Glutamatergic neuron (in vitro differentiated cells): ENCODE measurements at regions not wholly inside any gene's neighbourhood (a gene's known extent, or its start where the extent isn't known, plus 50 kb on each side); places are given as distances from the start of the nearest gene placed in this dataset.

ENCODE experiments used
- DNase-seq: peaks from one replicate; pipeline ENCODE4 v3.0.0; 2022
- H3K27ac Mint-ChIP-seq: one replicate; pipeline ENCODE4 v1.8.0; 2020; ENCODE audit warnings: mild to moderate bottlenecking, mixed read lengths, inconsistent platforms; ENCODE audit not compliant: unreplicated experiment
- H3K27me3 Mint-ChIP-seq: one replicate; pipeline ENCODE4 v1.8.0; 2020; ENCODE audit warnings: mild to moderate bottlenecking, moderate library complexity, mixed read lengths, inconsistent platforms; ENCODE audit not compliant: unreplicated experiment
- H3K36me3 Mint-ChIP-seq: one replicate; pipeline ENCODE4 v1.8.0; 2020; ENCODE audit warnings: mild to moderate bottlenecking, mixed read lengths, inconsistent platforms; ENCODE audit not compliant: unreplicated experiment
- H3K4me1 Mint-ChIP-seq: one replicate; pipeline ENCODE4 v1.8.0; 2020; ENCODE audit warnings: mild to moderate bottlenecking, low read depth, mixed read lengths, inconsistent platforms; ENCODE audit not compliant: unreplicated experiment
- H3K4me3 Mint-ChIP-seq: one replicate; pipeline ENCODE4 v1.8.0; 2020; ENCODE audit warnings: mild to moderate bottlenecking, mixed read lengths, inconsistent platforms; ENCODE audit not compliant: unreplicated experiment
- H3K9me3 Mint-ChIP-seq: one replicate; pipeline ENCODE4 v1.8.0; 2020; ENCODE audit warnings: mild to moderate bottlenecking, moderate library complexity, mixed read lengths, inconsistent platforms; ENCODE audit not compliant: unreplicated experiment
- TF ChIP-seq, protein P1 (sequence below): fragments of 200-600 bp; sonication (generic); IDR thresholded peaks from one replicate; pipeline ENCODE4 v1.5.0; 2021; ENCODE audit not compliant: partially characterized antibody, unreplicated experiment

- H3K27me3 Mint-ChIP-seq: peaks cover 6% of the 10 kb centered on the region
- H3K4me3 Mint-ChIP-seq: no peak overlapping the region
- TF ChIP-seq, protein P1, sequence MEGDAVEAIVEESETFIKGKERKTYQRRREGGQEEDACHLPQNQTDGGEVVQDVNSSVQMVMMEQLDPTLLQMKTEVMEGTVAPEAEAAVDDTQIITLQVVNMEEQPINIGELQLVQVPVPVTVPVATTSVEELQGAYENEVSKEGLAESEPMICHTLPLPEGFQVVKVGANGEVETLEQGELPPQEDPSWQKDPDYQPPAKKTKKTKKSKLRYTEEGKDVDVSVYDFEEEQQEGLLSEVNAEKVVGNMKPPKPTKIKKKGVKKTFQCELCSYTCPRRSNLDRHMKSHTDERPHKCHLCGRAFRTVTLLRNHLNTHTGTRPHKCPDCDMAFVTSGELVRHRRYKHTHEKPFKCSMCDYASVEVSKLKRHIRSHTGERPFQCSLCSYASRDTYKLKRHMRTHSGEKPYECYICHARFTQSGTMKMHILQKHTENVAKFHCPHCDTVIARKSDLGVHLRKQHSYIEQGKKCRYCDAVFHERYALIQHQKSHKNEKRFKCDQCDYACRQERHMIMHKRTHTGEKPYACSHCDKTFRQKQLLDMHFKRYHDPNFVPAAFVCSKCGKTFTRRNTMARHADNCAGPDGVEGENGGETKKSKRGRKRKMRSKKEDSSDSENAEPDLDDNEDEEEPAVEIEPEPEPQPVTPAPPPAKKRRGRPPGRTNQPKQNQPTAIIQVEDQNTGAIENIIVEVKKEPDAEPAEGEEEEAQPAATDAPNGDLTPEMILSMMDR: no peak
- no peaks in the 10 kb centered on the region for H3K4me1 Mint-ChIP-seq
- H3K27ac Mint-ChIP-seq: no peak overlapping the region
- no peaks in the 10 kb centered on the region for H3K9me3 Mint-ChIP-seq
- no peaks in the 10 kb centered on the region for H3K36me3 Mint-ChIP-seq
- no peak for DNase-seq
Measured at GRCh38 chr10:69723653-69724052, 78.1 kb upstream of the COL13A1 start.

DNA sequence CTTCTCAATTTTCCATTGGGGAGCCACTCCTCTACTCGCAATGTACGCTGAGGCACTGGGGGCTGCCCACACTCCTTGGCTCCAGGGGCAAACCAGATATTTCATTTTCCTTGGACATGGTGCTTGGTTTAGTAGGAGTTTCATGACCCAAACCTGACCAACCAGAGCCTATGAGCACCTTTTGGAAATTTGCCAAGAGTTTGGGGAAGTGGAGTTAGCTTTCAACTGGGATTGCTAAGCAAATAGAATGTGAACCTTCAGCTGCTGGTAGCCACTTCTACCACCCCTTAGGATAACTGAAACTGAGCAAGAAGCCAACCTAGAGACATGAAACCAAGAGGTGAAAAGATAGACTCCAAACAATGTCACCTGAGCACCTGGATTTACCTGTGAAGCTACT, 74.9 kb upstream of the COL13A1 start:
- Mint-ChIP-seq H3K27me3 (peaks cover 8% of the 10 kb centered on the region), H3K4me1 (no peaks in the 10 kb centered on the region), H3K4me3 (no peak overlapping the region), H3K36me3 (no peaks in the 10 kb centered on the region), H3K27ac (no peak overlapping the region), H3K9me3 (no peaks in the 10 kb centered on the region)
- TF ChIP-seq, protein P1: no peak
- DNase-seq: no peak

DNA sequence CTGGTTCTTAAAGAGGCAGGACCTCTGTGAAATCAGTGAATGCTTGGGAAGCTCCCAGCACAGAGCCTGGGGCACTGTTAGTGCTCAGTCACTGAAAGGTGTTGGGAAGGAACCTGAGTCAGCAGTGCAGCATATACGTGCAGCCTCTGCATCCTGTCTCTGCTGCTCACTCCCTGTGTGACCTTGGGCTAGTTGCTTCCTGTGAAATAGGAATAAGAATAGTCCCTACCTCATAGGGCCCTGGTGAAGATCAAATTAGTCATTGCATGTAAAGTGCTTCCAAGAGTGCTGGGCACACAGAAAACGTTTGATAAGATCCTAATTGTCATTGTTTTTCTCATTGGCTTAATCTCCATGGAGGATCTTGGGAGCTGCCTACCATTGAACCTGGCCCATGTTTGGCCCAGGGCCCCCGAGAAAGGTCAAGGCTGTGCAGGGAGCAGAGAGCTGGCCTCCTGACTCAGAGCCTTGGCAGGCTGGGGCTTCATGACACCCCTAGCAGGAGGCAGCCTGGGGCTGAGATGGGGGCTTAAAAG, 73.3 kb upstream of the COL13A1 start:
- Mint-ChIP-seq H3K36me3 (no peaks in the 10 kb centered on the region), H3K4me3 (no peak overlapping the region), H3K4me1 (no peaks in the 10 kb centered on the region), H3K9me3 (peaks cover 3% of the 10 kb centered on the region), H3K27ac (no peak overlapping the region), H3K27me3 (peaks cover 8% of the 10 kb centered on the region)
- TF ChIP-seq, protein P1: no peak
- no peak for DNase-seq

- H3K4me3 Mint-ChIP-seq: no peak overlapping the region
- H3K27ac Mint-ChIP-seq: no peak overlapping the region
- no peaks in the 10 kb centered on the region for H3K36me3 Mint-ChIP-seq
- TF ChIP-seq, protein P1: no peak
- peaks cover 7% of the 10 kb centered on the region for H3K9me3 Mint-ChIP-seq
- H3K27me3 Mint-ChIP-seq: peaks cover 5% of the 10 kb centered on the region
- H3K4me1 Mint-ChIP-seq: no peaks in the 10 kb centered on the region
- no peak for DNase-seq
Measured at GRCh38 chr10:69729326-69730048, 72.2 kb upstream of the COL13A1 start.
